Stimulated activated CD8-positive, alpha-beta memory T cell treated with anti-CD3 and anti-CD28 coated beads, Interleukin-2, amount 100 ng/mL, for 1 hour (primary cell): ENCODE measurements at regions not wholly inside any gene's neighbourhood (a gene's known extent, or its start where the extent isn't known, plus 50 kb on each side); places are given as distances from the start of the nearest gene placed in this dataset.
"Not testable (repeated sequence)": the region's sequence is repeated elsewhere in the genome, so short reads cannot be mapped to it uniquely, and the experiment has no call there.

Source experiments
- DNase-seq, 2 donors: peaks; one replicate each; pipeline ENCODE4 v3.0.0-alpha.2; 2020; ENCODE audit warnings: low read depth in 2 of 2

DNA sequence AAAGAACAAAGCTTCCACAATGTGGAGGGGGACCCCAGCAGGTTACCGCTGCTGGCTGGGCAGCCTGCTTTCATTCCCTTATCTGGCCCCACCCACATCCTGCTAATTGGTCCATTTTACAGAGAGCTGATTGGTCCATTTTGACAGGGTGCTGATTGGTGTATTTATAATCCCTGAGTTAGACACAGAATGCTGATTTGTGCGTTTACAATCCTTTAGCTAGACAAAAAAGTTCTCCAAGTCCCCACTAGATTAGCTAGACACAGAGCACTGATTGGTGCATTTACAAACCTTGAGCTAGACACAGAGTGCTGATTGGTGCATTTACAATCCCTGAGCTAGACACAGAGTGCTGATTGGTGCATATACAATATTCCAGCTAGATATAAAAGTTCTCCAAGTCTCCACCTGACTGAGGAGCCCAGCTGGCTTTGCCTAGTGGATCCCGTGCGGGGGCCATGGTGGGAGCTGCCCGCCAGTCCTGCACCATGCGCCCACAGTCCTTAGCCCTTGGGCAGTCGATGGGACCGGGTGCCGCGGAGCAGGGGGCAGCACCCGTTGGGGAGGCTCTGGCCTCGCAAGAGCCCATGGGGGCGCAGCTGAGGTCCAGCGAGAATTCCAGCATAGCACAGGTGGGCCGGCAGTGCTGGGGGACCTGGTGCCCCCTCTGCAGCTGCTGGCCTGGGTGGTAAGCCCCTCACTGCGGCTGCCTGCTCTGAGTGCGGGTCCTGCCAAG, 88.8 kb upstream of the MYLIP start:
- DNase-seq: not testable (repeated sequence)

DNA sequence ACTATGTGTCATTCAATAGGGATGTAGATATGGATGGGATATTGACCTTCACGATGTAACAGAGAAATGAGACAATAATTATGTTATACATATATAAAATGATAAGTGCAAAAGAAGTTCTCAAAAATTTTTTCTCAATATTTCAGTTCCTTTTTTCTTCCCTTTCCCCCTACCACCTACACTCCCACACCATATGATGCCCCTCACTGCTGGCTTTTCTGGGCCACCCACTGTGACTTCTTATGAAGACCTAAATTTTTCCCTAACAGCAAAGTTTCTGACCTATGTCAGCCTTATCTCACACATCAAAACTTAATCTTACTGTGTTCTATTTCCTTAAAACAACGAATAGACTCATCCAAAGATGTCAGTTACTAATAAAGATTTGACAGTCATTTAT, 89.9 kb upstream of the MYLIP start:
- no peak for DNase-seq

DNA sequence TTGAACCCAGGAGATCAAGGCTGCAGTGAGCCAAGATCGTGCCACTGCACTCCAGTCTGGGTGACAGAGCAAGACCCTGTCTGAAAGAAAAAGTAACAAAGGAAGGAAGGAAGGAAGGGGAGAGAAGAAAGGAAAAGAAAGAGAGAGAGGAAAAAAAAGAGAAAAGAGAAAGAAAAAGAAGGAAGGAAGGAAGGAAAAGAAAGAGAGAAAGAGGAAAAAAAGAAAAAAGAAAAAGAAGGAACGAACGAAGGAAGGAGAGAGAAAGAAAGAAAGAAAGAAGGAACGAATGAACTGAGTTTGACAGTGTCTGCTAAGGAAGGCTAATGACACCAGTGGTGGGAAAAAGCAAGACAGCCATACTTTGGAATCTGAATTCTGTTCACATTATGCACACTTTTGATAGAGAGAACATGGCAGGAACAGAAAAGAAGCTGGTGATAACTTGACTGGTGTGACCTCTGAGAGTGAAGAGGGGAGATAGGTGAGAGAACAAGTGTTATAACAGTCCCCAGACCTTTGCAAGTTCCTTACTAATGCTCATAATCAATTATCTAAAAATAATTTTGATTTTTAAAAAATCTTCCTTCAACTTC, 93.3 kb upstream of the MYLIP start:
- no peak for DNase-seq

DNA sequence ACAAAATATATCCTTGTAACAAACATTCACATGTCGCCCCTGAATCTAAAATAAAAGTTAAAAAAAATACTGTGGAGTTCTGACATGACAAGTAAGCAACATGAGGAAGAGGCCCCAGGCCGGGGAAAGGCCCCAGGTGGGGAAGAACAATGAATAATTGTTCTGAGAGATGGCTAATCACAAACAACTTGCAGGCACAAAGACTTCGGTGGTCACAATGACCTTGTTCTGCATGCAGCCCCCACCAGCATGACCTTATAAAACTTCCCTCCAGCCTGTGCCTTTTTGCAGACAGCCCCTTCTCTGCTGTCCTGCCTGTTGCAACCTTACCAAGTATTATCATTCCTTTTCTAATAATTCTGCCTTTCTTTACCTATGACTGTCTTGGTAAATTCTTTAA, 95.7 kb upstream of the MYLIP start:
- no peak for DNase-seq

DNA sequence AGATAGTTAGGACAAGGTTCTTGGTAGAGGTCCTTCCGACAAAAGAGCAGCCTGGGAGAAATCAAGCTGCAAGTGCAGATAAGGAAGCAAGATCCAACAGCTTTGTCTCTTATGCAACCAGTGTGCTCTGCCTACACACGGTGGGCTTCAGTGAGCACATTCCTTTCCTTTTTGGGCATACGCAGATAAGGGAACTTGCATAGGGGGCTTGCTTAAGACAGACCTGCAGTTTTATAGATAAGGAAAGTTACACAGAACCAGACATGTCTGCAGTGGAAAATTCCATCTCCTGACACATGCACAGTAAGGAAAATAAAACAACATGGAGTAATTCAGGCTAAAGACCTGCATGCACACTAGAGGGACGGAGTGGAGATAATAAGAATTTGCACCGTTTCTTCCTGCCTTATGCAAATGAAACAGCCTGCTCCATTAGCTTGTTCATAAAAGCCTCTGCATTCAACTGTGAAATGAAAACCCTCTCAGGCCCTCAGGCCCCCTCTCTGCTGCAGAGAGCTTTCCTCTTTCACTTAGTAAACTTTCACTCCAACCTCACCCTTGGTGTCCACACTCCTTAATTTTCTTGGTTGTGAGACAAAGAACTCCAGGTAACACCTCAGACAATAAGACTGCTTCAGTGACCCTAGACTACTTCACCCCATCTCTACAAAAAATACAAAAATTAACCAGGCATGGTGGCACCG, 97.5 kb upstream of the MYLIP start:
- no peak for DNase-seq

DNA sequence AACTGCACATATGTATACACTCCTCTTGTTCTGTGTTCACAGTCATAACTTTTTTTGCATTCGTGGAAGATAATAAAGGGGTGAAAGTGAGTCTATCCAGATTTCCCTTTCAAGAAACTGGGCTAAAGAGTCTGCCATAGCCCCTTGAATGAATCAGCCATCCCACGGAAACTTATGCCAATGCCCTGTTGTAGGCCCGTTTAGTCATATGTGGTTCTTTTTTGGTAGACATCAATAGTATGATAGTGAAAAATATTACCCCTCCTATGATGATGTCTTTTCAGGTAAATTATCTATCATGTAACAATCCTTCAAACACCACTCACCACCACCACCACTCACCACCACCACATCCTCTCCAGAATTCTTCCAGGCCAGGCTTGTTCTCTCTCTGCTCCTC, 99.9 kb upstream of the MYLIP start:
- DNase-seq: no peak

DNA sequence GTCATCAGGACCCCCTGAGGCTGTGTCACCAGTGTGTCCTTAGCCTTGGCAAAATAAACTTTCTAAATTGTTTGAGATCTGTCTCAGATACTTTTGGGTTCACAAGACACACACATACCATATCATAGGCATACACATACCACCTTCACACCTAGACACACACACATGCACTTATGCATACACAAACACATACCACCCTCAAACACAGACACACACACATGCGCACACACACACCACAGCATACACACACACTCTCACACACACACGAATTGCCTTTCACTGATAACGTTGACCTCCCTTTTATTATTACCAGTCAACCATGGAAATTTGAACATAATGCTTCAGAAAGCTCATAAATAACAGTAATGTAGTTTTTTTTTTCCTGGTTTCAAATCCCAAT, 108.6 kb upstream of the MYLIP start:
- DNase-seq: no peak

DNA sequence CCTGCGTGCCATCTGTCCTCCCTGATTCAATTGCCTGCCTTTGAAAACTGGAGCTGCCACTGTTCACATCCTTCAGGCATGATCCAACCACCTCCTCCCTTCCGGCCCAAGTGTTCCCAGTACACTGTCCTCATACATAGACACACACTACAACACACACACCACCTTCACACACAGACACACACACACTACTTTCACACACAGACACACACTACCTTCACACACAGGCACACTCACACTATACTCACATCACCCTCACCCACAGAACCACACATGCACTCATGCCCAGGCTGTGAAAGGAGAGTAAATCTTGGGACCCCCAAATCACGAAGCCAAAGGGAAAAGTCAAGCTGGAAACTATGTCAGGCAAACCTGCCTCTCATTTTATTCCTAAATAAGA, 109.4 kb upstream of the MYLIP start:
- DNase-seq: no peak

DNA sequence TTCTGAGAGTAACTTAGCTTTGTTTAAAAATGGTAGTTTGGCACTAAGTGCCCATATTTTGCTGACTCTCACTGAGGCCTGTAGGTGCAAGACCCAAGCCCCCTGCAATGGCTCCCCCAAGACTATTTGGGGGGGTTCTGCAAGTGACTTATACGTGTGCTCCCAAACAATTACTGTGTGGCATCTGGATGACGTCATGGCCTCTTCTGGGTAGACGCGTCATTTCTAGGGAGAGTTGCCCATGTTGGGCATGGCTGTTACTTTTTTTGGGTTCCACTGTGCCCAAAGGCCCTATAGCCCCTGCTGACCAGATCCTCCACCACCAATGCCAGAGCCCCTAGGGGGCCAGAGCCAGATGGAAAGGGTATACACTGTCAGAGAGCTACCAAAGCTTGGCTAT, 110.3 kb upstream of the MYLIP start:
- DNase-seq: no peak

DNA sequence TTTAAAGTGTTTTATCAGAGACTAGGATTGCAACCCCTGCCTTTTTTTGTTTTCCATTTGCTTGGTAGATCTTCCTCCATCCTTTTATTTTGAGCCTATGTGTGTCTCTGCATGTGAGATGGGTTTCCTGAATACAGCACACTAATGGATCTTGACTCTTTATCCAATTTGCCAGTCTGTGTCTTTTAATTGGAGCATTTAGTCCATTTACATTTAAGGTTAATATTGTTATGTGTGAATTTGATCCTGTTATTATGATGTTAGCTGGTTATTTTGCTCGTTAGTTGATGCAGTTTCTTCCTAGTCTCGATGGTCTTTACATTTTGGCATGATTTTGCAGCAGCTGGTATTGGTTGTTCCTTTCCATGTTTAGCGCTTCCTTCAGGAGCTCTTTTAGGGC, 114.6 kb upstream of the MYLIP start:
- DNase-seq: not testable (repeated sequence)

DNA sequence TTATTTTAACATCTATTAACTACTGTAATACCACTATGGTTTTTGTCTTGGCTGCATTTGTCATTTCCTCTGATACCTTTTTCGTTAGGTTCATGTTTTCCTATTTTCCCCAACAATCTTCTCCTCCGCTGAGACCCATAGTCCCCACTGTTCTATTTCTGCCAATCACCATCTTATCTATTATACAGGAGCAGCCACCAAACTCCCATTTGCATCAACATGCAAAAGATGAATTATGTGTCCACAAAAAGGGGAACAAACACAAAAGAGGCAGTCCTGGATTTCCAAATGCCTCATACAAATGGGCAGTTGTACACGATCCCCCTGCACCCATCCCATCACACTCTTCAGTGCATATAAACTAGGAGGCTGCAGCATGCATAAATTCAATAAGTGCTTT, 121.7 kb upstream of the MYLIP start:
- DNase-seq: no peak

DNA sequence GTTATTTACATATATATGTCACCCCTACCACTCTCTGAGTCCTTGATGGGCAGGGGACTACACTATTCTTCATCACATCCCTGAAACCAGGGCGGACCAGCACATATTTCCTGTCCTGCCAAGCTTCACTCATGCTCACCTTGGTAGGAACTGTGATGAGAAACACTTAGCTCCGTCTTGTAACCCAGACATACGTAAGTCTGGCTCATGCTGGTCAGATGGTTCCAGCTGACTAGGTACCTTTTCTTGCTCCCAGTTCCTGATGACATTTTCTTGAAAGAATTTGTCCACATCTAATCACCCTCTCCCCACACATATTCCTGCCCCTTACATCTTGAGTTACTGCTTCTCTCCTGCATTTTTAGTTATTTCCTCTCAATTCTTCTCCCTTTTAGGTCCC, 122.2 kb upstream of the MYLIP start:
- DNase-seq: no peak

DNA sequence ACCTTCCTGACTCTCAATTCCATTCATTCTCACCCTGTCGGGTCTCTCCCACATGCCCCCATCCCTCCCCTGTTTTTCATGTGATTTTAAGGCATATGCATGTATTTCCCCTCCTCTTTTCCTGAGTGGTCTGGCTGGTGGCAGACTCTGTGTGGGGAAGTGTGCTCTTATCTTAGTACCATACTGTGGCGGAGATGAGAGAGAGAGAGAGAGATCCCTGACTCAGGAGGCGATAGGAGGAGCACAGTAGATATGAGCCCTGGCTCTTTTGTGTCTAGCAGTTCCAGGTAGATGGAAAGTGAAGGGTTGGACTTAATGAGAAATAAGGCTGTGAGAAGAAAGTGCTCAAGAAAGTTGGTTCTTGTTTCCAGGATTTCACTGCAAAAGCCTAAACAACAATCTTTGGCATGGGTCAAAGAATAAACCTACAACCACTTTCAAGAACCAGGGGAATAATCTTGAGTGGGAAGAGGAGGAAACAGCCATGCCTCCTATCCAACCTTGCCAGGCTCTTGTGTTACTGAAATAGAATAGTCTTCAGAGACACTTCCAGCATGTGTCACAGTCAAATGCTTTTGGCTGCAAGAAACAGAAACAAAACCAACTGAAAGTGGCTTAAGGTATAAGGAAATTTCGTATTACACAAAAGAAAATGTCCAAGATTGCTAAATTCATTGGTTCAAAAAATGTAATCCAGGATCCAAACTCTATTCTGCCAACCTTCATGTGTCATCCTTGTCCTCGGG, 123.8 kb upstream of the MYLIP start:
- no peak for DNase-seq

DNA sequence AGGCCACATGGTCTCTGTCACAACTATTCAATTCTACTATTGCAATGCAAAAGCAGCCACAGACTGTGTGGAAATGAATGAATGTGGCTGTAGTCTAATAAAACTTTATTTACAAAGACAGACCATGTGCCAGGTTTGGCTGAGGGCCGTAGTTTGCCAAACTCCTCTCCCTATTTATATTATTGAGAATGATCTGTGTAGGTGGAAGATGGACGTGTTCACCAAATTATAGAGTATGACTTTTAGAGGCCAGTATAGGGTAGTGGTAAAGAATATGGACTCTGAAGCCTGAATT, 125.7 kb upstream of the MYLIP start:
- no peak for DNase-seq

DNA sequence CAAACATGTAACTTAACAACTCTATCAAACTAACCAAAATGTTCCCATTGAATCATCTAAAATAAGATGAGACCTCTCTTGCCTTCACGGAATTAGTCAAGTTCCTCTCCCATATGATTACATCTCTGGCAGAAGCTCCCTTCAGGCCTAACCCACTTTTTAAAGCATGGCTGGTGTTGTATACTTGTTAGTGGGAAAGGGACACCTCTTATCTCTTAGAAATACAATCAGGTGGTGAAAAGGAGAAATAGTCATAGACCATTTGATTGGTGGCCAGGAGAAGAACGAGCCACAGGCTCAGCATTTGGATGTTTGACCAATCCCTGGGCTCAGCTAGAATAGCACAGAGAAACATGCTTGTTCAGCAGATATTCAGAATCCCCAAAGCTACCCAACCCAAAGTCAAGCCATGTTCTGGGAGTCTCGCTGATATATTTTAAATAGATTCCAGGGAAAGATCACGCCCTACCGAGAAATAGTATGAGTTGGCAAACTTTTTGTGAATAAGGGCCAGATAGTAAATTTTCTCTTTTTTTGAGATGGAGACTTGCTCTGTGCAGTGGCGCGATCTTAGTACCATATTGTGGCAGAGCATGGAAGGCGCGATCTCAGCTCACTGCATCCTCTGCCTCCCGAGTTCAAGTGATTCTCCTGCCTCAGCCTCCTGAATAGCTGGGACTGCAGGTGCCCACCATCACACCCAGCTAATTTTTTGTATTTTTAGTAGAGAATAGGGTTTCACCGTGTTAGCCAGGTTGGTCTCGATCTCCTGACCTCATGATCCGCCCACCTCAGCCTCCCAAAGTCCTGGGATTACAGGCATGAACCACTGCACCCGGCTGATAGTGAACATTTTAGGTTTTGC, 126.3 kb upstream of the MYLIP start:
- DNase-seq: no peak

DNA sequence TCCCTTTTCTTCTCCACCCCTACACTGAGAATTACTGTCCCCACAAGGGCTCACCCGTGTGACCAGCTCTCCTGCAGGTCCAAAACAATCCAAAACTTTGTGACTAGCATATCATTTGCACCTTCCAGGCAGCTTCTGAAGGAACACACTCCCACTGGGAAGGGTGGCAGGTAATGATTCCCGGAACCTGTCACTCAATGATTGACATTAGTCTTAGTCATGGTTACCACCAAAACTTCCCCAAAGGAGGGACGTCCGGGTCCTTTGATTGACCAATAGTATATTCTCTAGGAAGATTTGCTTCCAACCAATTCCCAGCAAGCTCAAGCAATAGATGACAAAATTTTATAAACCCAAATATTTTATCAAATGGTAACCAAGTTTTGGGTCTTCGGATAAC, 127.7 kb upstream of the MYLIP start:
- no peak for DNase-seq

DNA sequence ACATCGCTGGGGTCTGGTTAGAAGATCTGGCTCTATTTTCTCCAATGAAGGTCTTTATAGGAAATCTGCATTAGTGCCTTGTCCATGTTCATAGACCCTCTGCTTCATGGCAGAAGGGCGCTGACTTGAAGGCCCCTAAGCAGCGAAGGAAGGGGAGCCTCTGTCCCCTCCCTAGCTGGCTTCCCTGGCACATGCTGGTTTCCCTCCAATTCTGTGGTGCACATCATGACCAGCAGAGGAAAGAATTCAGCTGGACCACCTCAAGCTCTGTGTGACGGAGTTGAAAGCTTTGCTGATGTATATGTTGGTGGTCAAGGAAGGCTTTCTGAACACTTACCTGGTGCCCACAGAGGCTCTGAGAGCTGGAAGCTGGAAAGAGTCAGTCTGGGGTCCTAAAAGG, 129.7 kb upstream of the MYLIP start:
- no peak for DNase-seq

DNA sequence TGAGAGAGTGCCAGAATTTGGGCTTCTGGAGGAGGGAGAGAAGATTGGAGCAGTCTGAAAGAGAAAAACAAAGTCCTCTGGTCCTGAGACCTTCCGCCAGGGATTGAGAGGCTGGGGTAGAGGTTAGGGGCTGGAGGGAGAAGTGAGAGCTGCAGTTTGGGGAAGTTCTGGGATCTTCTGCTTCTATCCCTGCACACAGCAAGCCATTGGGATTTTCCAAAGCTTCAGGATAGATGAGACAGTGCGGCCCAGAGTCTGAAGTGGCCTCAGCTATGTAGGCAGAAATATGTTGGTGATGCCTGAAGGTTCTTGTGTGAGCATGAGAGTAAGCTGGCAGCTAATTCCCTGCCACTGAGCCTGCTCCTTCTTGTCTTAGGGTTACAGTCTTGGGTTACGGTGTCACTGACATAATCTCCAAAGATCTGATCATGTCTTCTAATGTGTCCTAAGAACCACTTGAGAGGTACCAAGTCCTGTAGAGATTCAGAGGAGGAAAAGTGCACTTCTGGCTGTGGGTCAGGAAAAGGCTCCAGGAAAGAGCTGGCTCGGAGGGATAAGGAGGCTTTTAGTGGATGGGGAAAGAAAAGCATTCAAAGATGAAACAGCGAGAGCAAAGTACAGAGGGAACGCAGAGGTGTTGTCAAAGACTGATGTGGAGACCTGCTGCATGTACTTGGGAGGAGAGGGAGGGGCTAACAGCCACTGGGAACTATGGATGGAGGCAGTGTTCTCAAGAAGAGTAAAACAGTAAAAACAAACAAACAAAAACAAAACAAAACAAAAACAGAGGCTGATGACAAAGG, 131.1 kb upstream of the MYLIP start:
- no peak for DNase-seq

DNA sequence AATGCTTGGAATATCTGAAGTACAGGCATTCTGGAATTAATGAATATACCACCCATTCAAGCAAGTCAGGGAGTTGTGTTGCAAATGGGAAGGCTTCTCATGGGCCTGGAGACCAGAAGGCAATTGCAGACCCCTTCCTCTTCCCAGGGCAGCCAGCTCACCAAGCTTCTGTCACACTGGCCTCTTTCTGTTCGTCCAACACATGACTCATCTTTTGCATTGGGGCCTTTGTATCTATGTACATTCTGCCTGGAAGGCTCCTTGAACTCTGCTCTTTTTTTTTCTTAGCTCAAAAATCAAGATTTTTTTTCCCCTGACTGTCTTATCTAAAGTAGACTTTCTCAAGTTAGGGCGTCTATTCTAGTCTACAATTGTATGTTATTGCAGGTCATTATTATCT, 132.9 kb upstream of the MYLIP start:
- DNase-seq: no peak

DNA sequence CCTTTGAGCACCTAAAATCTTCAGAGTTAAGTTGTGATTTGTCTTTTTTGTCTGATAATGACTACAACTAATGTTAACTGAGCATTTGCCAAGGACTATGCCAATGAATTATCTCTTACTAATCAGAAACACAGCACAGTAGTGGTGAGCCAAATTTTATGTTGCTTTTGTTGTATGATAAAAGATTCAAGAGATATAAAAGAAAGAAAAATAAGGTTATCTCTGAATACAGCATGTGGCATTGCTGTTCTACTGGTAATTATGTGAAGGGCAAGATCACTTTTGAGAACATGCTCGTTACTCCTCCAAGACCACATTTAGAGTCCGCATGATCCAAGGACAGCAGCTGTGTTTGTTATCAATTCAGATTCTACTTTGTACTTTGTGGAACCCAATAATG, 133.4 kb upstream of the MYLIP start:
- no peak for DNase-seq

DNA sequence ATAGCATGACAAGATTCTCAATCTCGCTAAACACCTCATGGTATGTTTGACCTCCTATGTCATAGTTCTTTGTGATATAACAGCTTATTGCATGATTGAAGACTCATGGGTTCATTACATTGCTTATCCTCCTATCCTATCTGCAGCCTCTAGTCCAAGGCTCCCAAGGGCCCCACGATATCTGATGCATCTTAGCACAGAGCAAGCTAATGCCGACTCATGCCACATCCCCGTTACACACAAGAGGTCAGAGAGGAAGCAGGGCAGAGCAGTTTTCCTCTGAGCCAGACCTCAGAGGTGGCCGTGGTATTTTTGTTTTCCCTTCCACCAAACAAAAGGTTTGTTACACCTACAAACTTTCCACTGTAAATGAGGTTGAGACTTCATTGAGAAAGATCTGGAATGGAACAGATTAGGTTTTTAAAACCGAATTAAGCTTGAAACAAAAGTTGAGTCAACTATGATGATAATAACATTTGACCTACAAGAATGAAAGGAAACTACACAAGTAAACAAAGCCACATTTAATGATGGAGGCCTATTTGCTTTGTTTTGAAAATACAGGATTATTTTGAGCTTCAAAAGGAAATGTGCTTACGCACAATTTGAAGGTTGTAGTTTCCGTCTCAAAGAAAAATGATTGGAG, 133.9 kb upstream of the MYLIP start:
- no peak for DNase-seq
